ENCODE measurements at regions not wholly inside any gene's neighbourhood (a gene's known extent, or its start where the extent isn't known, plus 50 kb on each side); places are given as distances from the start of the nearest gene placed in this dataset.

- TF ChIP-seq JUND (IDR thresholded peaks at IDR 0.05) (no peak), CTCF (IDR thresholded peaks at IDR 0.05; ENCODE audit: low read depth, low read length, missing input control) (no peak), RXRA (IDR thresholded peaks at IDR 0.05) (no peak), RAD21 (IDR thresholded peaks at IDR 0.05) (no peak), YY1 (IDR thresholded peaks at IDR 0.05) (no peak), ZBTB33 (IDR thresholded peaks at IDR 0.05) (no peak), TAF1 (conservative IDR thresholded peaks at IDR 0.05) (no peak), GABPA (IDR thresholded peaks at IDR 0.05 in 1 of 2, conservative IDR thresholded peaks at IDR 0.05 in 1 of 2) (no peak)
- TF ChIP-seq, protein P1, sequence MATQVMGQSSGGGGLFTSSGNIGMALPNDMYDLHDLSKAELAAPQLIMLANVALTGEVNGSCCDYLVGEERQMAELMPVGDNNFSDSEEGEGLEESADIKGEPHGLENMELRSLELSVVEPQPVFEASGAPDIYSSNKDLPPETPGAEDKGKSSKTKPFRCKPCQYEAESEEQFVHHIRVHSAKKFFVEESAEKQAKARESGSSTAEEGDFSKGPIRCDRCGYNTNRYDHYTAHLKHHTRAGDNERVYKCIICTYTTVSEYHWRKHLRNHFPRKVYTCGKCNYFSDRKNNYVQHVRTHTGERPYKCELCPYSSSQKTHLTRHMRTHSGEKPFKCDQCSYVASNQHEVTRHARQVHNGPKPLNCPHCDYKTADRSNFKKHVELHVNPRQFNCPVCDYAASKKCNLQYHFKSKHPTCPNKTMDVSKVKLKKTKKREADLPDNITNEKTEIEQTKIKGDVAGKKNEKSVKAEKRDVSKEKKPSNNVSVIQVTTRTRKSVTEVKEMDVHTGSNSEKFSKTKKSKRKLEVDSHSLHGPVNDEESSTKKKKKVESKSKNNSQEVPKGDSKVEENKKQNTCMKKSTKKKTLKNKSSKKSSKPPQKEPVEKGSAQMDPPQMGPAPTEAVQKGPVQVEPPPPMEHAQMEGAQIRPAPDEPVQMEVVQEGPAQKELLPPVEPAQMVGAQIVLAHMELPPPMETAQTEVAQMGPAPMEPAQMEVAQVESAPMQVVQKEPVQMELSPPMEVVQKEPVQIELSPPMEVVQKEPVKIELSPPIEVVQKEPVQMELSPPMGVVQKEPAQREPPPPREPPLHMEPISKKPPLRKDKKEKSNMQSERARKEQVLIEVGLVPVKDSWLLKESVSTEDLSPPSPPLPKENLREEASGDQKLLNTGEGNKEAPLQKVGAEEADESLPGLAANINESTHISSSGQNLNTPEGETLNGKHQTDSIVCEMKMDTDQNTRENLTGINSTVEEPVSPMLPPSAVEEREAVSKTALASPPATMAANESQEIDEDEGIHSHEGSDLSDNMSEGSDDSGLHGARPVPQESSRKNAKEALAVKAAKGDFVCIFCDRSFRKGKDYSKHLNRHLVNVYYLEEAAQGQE (IDR thresholded peaks at IDR 0.05): no peak
- TF ChIP-seq, protein P2, sequence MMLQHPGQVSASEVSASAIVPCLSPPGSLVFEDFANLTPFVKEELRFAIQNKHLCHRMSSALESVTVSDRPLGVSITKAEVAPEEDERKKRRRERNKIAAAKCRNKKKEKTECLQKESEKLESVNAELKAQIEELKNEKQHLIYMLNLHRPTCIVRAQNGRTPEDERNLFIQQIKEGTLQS (IDR thresholded peaks at IDR 0.05): no peak
Measured at GRCh38 chr16:86997058-86997457, 320.1 kb downstream of the C16orf95 start.

All from liver (tissue), 3 donors.